Thyroid gland (tissue), 4 donors: ENCODE measurements at regions not wholly inside any gene's neighbourhood (a gene's known extent, or its start where the extent isn't known, plus 50 kb on each side); places are given as distances from the start of the nearest gene placed in this dataset.

Experiments used
- DNase-seq, 2 donors: peaks; one replicate each; pipeline ENCODE4 v3.0.0-alpha.2; 2019
- H3K27ac ChIP-seq, 3 donors: fragments of 200-600 bp; sonication (generic); 1 replicate in 2 of 3; 2 replicates in 1 of 3; pipeline ENCODE4 v1.5.1; 2016 to 2019; ENCODE audit warnings: mild to moderate bottlenecking in 1 of 3, moderate library complexity in 1 of 3
- H3K27me3 ChIP-seq: fragments of 200-600 bp; sonication (generic); one replicate; pipeline ENCODE4 v1.5.1; 2019
- H3K36me3 ChIP-seq, 2 donors: fragments of 200-600 bp; sonication (generic); one replicate each; pipeline ENCODE4 v1.5.1; 2016 to 2019
- H3K4me1 ChIP-seq, 2 donors: fragments of 200-600 bp; sonication (generic); one replicate each; pipeline ENCODE4 v1.5.1; 2017 to 2019
- H3K4me3 ChIP-seq, 3 donors: fragments of 200-600 bp; sonication (generic); replicated peaks in 1 of 3; 1 replicate in 2 of 3; 2 replicates in 1 of 3; pipeline ENCODE4 v1.5.1; 2016; ENCODE audit warnings: mild to moderate bottlenecking in 1 of 3
- H3K9me3 ChIP-seq: fragments of 200-600 bp; sonication (generic); one replicate; pipeline ENCODE4 v1.5.1; 2017
- CTCF ChIP-seq, 6 experiments: fragments of 200-600 bp in 3 of 6; fragments of 450-650 bp in 3 of 6; sonication (generic) in 3 of 6; IDR thresholded peaks; one replicate each; pipeline ENCODE4 v1.5.1; 2016 to 2019; ENCODE audit warnings: antibody characterized with exemption in 6 of 6, mild to moderate bottlenecking in 2 of 6, inconsistent platforms in 1 of 6, moderate library complexity in 1 of 6
- POLR2A ChIP-seq, 2 donors: fragments of 450-650 bp; IDR thresholded peaks; one replicate each; pipeline ENCODE4 v1.6.1; 2017; ENCODE audit warnings: antibody characterized with exemption in 2 of 2, mild to moderate bottlenecking in 2 of 2, moderate library complexity in 1 of 2
- WGBS, 2 donors: methylation state at CpG; one replicate each; pipeline ENCODE4 v1.1.5; 2017; 5-methylcytosine and 5-hydroxymethylcytosine counted together
- intact Hi-C: fragments of 100-400 bp; cut with DNase I; formaldehyde crosslinking; loops from one replicate; pipeline ENCODE4 v1.15.1; 2023

GRCh38 chr17:79522414-79522813, 88.4 kb downstream of the RBFOX3 start:
- no peak overlapping the region for H3K4me3 ChIP-seq
- no peaks in the 10 kb centered on the region for H3K9me3 ChIP-seq
- WGBS, 2 donors: 90 to 93% methylated on average over 6 of the region's 6 CpGs
- no peaks in the 10 kb centered on the region for H3K36me3 ChIP-seq
- H3K4me1 ChIP-seq: no peaks in the 10 kb centered on the region
- intact Hi-C loops: no loop called here
- no peak overlapping the region for H3K27ac ChIP-seq
- DNase-seq: no peak
- H3K27me3 ChIP-seq: no peaks in the 10 kb centered on the region
- no peak for TF ChIP-seq POLR2A (IDR thresholded peaks at IDR 0.05)
- no peak for TF ChIP-seq CTCF (IDR thresholded peaks at IDR 0.05)

- Histone ChIP-seq H3K4me3 (no peak overlapping the region), H3K27ac (no peak overlapping the region), H3K4me1 (no peaks in the 10 kb centered on the region), H3K36me3 (no peaks in the 10 kb centered on the region), H3K9me3 (no peaks in the 10 kb centered on the region), H3K27me3 (no peaks in the 10 kb centered on the region)
- DNase-seq: no peak
- WGBS, 2 donors: 87 to 90% methylated on average over 4 of the region's 4 CpGs
- intact Hi-C loops: no loop called here
- TF ChIP-seq CTCF (IDR thresholded peaks at IDR 0.05): no peak
- no peak for TF ChIP-seq POLR2A (IDR thresholded peaks at IDR 0.05)
Observed at GRCh38 chr17:79521225-79521624, 89.6 kb downstream of the RBFOX3 start.

DNA sequence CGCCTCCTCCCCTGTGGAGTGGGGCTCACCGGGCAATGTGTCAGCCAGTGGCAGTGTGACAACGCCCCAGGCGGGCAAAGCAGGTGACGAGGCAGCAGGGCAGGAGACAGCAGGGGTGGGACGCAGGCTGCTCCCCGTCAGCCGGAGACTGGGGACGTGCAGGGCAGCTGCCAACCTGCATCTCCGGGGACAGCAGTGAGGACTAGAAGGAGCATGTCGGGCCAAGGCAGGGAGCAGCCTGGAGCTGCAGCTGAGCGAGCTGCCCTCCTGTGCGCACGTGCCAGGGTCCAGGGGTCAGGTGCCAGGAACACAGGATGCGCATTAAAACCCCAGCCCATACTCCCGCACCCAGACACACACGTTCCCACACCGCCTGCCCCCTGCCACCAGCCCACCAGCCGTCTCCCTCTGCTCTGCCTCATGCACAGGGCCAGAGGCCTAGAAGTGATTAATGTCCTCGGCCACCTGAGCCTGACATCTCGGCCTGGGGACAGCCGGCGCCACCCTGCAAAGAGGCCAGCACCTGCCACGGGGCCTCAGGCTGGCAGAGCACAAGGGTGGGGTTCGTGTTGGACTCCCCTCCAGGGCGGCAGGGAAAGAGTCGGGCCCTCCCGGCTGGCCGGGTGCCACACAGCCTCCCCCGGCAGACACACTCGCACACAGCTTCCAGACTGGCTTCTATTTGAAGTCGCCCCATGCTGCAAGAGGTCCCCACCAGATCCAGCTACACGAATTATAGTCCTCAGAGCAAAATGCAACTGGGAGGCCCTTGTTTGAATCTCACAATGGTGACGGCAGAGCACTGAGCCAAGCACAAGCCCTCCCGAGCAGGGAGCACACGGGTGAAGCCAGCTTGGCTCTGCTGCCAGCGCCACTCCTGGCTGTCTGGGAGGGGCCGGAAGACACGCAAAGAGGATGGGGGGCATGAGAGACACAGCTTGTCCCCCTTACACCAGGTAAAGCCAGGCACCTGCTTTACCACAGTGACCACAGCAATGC, 90.4 kb downstream of the RBFOX3 start:
- intact Hi-C loops: no loop called here
- Histone ChIP-seq H3K27ac (no peak overlapping the region), H3K36me3 (no peaks in the 10 kb centered on the region), H3K4me3 (no peak overlapping the region), H3K4me1 (no peaks in the 10 kb centered on the region), H3K27me3 (no peaks in the 10 kb centered on the region), H3K9me3 (no peaks in the 10 kb centered on the region)
- WGBS, 2 donors: 67 to 78% methylated on average over 24 to 32 of the region's 39 CpGs
- no peak for DNase-seq
- TF ChIP-seq CTCF (IDR thresholded peaks at IDR 0.05) (no peak), POLR2A (IDR thresholded peaks at IDR 0.05) (no peak)

- H3K9me3 ChIP-seq: no peaks in the 10 kb centered on the region
- no peak for TF ChIP-seq CTCF (IDR thresholded peaks at IDR 0.05)
- TF ChIP-seq POLR2A (IDR thresholded peaks at IDR 0.05): no peak
- intact Hi-C loops: no loop called here
- 71% methylated on average over 9 of the region's 11 CpGs; no CpG with 5 or more reads in 1 of the 2 donors for WGBS, 2 donors
- H3K36me3 ChIP-seq: no peaks in the 10 kb centered on the region
- H3K27me3 ChIP-seq: no peaks in the 10 kb centered on the region
- H3K27ac ChIP-seq: no peak overlapping the region
- H3K4me3 ChIP-seq: no peak overlapping the region
- DNase-seq: no peak
- no peaks in the 10 kb centered on the region for H3K4me1 ChIP-seq
Observed at GRCh38 chr17:79519601-79520000, 91.2 kb downstream of the RBFOX3 start.
